ENCODE measurements at regions not wholly inside any gene's neighbourhood (a gene's known extent, or its start where the extent isn't known, plus 50 kb on each side); places are given as distances from the start of the nearest gene placed in this dataset.
"Not testable (repeated sequence)": the region's sequence is repeated elsewhere in the genome, so short reads cannot be mapped to it uniquely, and the experiment has no call there.

DNA sequence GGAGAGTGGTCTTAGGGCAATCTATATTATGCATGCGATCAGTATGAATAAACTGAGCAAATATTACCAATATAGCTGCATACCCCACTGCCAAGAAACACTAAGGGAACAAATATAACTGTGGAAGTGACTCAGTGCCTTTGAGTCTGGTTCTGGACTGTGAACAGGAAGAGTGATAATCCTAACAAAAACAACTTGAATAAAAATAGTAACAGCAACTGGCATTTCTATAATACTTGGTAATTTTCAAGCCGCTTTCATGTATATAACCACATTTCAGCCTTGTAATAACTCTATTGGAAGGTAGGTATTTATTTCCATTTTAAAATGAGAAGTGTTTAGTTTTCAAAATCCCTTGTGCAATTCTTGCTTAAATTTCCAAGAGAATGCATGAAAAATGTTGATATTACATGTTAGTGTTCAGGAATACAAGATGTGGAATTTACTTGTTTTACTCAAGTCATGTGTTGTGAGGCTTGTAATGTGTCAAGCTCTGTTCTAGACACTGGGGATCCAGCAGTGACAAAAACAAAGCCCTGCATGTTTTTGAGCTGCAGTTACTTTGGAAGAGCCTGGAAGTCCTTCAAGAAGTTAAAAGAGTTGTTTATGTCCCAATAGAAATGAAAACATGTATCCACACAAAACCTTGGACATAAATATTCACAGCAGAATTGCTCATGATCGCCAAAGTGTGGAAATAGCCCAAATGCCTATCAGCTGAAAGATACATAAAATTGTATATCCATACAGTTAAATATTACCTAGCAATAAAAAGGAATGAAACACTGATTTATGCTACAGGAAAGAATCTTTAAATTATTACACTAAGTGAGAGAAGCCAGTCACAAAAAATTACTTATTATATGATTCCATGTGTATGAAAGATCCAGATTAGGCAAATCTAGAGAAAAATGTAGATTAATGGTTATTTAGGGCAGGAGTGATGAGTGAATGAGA, 338.1 kb upstream of the TMEM132C start:
- no peak for DNase-seq (ENCODE audit: low read depth in 2 of 2)

- DNase-seq (ENCODE audit: low read depth in 2 of 2) = no peak
Observed at GRCh38 chr12:127930122-127930521, 336.8 kb upstream of the TMEM132C start.

DNA sequence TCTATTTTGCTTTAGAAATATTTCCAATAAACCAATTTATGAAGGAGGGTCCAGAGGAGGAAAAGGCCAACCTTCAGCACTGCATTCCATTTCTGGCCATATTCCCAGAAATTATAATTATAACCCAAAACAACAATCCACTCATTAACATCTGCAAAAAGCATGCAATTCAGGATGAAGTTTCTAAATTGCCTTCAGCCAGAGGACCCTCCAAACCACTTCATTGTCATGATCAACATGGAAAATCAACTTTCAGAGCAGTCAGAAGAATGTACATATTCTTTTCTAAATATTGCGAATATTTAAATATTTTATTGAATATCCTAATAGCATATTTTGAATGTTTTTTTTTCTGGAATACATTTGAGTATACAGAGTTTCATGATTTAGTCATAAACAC, 332.6 kb upstream of the TMEM132C start:
- no peak for DNase-seq (ENCODE audit: low read depth in 2 of 2)

- DNase-seq (ENCODE audit: low read depth in 2 of 2) = no peak
Observed at GRCh38 chr12:127936463-127936862, 330.5 kb upstream of the TMEM132C start.

DNA sequence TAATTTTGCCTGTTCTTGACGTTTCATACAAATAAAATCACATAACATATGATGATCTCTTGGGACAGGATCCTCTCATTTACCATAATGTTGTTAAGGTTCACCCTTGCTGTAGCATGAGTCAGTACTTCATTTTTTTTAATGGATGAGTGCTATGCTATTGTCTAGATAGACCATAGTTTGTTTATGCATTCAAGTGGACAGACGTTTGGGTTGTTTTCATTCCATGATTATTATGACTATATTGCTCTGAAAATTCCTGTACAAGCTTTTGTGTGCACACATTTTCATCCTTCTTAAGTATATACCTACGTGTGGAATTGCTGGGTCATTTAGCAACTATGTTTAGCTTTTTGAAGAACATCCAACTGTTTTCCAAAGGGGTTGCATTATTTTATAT, 325.6 kb upstream of the TMEM132C start:
- no peak for DNase-seq (ENCODE audit: low read depth in 2 of 2)

GRCh38 chr12:127942981-127943380, 324.0 kb upstream of the TMEM132C start:
- no peak for DNase-seq (ENCODE audit: low read depth in 2 of 2)

DNA sequence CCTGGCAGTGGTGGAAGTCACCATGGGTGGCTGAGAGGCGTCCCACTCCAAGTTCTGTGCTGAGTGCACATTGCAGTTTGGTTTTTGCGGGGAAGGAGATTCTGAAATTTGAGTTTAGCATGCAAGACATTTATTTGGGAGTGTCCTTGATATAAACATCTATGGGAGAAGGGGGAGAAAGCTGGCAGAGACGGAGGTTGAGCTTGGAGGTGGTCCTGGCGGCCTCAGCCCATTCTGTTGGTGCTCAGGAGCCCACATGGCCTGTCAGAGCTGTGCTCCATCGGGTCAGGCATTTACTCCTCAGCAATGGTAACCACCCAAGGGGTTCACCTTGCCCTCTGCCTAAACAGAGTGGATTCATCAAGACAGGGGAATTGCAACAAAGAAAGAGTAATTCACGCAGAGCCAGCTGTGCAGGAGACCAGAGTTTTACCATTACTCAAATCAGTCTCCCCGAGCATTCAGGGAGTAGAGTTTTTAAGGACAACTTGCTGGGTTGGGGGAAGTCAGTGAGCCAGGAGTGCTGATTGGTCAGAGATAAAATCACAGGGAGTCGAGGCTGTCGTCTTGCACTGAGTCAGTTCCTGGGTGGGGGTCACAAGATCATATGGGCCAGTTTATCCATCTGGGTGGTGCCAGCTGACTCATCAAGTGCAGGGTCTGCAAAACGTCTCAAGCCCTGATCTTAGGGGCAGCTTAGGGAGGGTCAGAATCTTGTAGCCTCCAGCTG, 323.3 kb upstream of the TMEM132C start:
- DNase-seq (ENCODE audit: low read depth in 2 of 2) = no peak

GRCh38 chr12:127944211-127944899, 322.6 kb upstream of the TMEM132C start:
- no peak for DNase-seq (ENCODE audit: low read depth in 2 of 2)

GRCh38 chr12:127957001-127957660, 309.8 kb upstream of the TMEM132C start:
- no peak for DNase-seq (ENCODE audit: low read depth in 2 of 2)

- no peak for DNase-seq (ENCODE audit: low read depth in 2 of 2)
Observed at GRCh38 chr12:127962303-127962702, 304.7 kb upstream of the TMEM132C start.

DNA sequence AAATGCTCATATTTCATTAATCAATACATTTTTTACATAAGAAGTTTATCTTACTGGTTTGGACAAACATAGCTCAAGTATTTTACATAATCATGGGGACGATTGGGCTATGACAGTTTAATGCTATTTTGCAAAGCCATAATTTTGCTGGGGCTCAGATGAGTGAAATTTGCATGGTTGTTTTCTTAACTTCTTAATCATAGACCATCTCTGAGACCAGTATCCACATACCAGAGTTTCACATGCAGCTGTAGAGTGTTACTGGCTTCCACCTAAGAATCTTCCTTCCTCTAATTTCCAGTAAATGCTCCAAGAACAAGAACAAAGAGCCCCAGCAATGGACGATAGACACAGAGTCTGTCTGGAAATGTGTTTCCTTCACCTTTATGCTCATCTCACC, 303.0 kb upstream of the TMEM132C start:
- DNase-seq (ENCODE audit: low read depth in 2 of 2) = no peak

- no peak for DNase-seq (ENCODE audit: low read depth in 2 of 2)
Observed at GRCh38 chr12:127964717-127965116, 302.3 kb upstream of the TMEM132C start.

GRCh38 chr12:127966331-127966730, 300.6 kb upstream of the TMEM132C start:
- no peak for DNase-seq (ENCODE audit: low read depth in 2 of 2)

DNA sequence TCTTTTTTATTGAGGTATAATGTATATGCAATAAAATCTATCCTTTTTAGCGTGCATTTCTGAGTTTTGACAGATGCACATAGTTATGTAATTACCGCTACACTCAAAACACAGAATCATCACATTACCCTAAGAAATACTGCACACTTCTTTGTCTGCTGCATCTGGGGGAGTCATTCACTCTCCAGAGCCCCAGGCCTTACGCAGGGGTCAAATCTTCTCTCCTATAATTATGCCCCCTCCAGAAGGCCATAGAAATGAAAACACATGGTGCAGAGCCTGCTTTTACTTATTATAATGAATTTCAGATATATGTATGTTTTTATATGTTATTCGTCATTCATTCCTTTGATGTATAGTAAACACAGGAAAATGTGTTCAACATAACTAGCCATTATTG, 296.5 kb upstream of the TMEM132C start:
- no peak for DNase-seq (ENCODE audit: low read depth in 2 of 2)

DNA sequence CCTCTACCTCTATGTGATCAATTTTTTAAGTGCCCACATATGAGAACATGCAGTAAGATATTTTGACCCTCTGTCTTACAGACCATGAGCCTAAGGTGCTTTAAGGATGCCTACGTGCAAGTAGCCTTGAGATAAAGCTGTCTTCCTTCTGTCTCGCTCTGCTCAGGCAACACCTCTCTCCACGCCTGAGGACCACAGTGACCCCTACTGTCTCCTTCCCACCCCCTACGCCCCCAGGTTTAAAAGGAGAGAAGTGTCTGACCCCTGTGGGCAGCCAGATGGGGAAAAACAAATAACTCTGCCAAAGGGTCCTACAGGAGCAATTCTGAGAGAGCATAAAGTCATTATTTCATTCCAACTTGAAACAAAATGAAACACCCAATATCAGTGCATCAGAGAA, 286.4 kb upstream of the TMEM132C start:
- no peak for DNase-seq (ENCODE audit: low read depth in 2 of 2)

DNA sequence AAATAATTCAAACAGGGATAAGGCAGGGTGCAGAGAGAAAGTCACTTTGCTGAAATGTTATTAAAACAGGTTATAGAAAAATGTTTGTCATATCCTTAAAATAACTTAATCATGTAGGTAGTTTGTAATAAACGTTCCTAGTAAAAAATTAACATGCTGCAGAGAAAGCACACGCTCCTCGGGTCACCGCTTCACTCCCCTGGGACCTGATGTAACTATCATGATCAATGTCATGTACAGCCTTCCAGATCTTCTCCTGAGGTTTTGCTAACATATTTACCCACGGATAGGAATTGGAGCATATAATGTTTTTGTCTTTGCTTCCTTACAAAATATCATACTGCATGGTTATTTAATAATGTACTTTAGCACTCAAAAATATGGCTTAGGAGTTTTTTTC, 285.1 kb upstream of the TMEM132C start:
- no peak for DNase-seq (ENCODE audit: low read depth in 2 of 2)

DNA sequence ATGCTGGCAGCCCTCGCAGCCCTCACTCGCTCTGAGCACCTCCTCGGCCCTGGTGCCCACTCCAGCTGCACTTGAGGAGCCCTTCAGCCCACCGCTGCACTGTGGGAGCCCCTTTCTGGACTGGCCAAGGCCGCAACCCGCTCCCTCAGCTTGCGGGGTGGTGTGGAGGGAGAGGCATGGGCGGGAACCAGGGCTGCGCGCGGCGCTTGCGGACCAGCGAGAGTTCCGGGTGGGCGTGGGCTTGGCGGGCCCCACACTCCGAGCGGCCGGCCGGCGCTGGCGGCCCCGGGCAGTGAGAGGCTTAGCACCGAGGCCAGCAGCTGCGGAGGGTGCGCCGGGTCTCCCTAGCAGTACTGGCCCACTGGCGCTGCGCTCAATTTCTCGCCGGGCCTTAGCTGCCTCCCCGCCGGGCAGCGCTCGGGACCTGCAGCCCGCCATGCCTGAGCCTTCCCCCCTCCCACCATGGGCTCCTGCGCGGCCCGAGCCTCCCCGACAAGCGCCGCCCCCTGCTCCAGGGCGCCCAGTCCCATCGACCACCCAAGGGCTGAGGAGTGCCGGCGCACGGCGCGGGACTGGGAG, 283.7 kb upstream of the TMEM132C start:
- not testable (repeated sequence) for DNase-seq (ENCODE audit: low read depth in 2 of 2)

DNA sequence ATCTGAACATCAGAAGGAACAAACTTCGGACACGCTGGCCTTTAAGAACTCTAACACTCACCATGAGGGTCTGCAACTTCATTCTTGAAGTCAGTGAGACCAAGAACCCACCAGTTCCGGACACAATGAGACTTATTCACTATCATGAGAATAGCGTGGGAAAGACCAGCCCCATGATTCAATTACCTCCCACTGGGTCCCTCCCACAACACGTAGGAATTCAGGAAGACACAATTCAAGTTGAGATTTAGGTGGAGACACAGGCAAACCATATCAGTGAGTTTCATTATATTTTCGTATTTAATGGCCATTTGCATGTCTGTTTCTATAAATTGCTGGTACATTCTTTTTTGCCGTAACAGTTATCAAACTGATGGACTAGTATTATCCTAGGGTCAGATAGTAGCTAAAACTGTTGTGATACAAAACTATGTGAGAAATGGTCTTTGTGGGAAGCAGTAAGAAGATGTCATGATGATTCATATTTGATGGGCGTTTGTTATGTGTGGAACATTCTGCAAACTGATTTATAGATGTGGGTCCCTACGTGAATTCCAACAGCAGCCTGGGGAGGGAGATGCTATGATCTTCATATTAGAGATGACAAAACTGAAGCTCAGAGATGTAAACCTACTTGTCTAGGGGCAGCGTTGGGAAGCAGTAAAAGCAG, 282.4 kb upstream of the TMEM132C start:
- no peak for DNase-seq (ENCODE audit: low read depth in 2 of 2)

DNA sequence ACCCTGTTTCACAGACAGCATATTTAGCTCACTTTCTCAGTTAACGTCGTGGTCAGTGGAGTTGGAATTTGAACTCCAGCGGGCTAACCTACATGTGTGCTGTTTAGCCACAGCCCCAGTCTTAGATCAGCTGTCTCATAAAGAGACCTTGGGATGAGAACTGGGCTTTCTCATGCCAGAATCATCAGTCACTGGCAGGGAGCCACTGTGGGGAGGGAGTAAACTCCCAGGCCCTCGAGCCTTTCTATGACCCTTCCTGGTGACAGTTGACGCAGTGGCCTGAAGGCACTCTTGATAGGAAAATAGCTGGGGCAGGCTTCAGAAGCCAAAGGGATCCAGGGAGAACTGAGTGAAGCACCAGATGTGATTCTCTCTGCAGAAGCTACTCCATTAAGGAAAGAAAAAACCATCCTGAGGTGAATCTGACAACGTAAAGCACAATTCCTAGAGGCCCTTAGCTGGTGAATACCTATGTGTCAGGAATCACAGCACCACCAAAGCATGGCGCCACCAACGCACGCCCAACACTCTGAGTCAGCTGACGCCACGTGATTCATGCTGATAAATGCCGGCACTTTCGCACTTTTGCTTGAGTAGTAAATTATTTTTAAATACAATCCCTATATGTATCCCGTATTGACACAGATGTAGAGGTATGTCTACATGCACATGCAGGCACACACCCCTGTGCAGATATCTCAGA, 279.6 kb upstream of the TMEM132C start:
- no peak for DNase-seq (ENCODE audit: low read depth in 2 of 2)

GRCh38 chr12:127991485-127991884, 275.5 kb upstream of the TMEM132C start:
- DNase-seq (ENCODE audit: low read depth in 2 of 2) = no peak
